Liver (tissue), 3 donors: ENCODE measurements at regions not wholly inside any gene's neighbourhood (a gene's known extent, or its start where the extent isn't known, plus 50 kb on each side); places are given as distances from the start of the nearest gene placed in this dataset.

Experiments used
- ATF3 ChIP-seq: IDR thresholded peaks from 2 replicates; pipeline ENCODE4 v1.6.1; 2016; ENCODE audit warnings: antibody characterized with exemption
- CTCF ChIP-seq: fragments of 150-350 bp; IDR thresholded peaks from 2 replicates; pipeline ENCODE4 v1.5.1; 2017; ENCODE audit warnings: improper control_type of control experiment, low read depth, low read length; ENCODE audit not compliant: missing input control
- GABPA ChIP-seq, 2 donors: IDR thresholded peaks in 1 of 2; conservative IDR thresholded peaks in 1 of 2; 2 replicates each; pipeline ENCODE4 v1.6.1; 2016; ENCODE audit warnings: antibody characterized with exemption in 2 of 2, mild to moderate bottlenecking in 1 of 2, moderate library complexity in 1 of 2
- RAD21 ChIP-seq, 2 donors: IDR thresholded peaks; 2 replicates each; pipeline ENCODE4 v1.6.1; 2016; ENCODE audit warnings: antibody characterized with exemption in 2 of 2, mild to moderate bottlenecking in 2 of 2
- SP1 ChIP-seq: IDR thresholded peaks from 2 replicates; pipeline ENCODE4 v1.6.1; 2018; ENCODE audit warnings: antibody characterized with exemption, mild to moderate bottlenecking
- TAF1 ChIP-seq: conservative IDR thresholded peaks from 2 replicates; pipeline ENCODE4 v1.6.1; 2016; ENCODE audit warnings: antibody characterized with exemption, mild to moderate bottlenecking
- ZBTB33 ChIP-seq: IDR thresholded peaks from 2 replicates; pipeline ENCODE4 v1.6.1; 2016; ENCODE audit warnings: antibody characterized with exemption
- donor health status: healthy.
- donor health status: healthy.

GRCh38 chr4:59127006-59127405 lies 2016.8 kb upstream of the IGFBP7 start:
- no peak for TF ChIP-seq SP1
- TF ChIP-seq CTCF: no peak
- no peak for TF ChIP-seq RAD21 (IDR thresholded peaks at IDR 0.05)
- no peak for TF ChIP-seq TAF1
- no peak for TF ChIP-seq ATF3
- no peak for TF ChIP-seq ZBTB33
- TF ChIP-seq GABPA (IDR thresholded peaks at IDR 0.05 in 1 of 2, conservative IDR thresholded peaks at IDR 0.05 in 1 of 2): no peak
